ENCODE measurements at regions not wholly inside any gene's neighbourhood (a gene's known extent, or its start where the extent isn't known, plus 50 kb on each side); places are given as distances from the start of the nearest gene placed in this dataset.
"Not testable (repeated sequence)": the region's sequence is repeated elsewhere in the genome, so short reads cannot be mapped to it uniquely, and the experiment has no call there.

DNA sequence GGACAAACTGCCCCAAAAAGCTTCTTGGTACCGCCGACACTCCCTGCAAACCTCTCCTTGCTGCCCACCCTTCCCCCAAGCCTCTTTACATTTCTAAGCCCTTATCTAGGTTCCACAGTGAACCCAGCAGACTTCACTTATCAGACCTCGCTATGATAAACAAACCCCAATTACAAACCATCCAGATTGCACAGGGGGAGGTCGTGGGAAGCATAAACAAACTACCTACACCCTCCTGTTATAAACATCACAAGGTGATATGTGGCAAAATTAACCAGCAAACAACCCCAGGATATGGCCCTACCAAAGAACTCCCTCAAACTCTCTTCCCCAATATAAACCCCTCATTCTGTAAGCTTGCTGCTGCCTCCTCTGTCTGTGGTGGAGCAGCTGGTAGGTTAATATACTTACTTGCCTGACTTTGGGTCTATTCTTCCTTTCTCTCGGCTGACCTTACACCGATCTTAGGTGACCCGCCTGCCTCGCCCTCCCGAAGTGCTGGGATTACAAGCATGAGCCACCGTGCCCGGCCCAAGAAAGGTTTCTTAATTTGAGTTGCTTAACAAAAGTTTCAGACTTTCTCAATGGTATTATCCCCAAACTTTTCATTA is 66.0 kb upstream of the TENM4 start:
- no peak for DNase-seq

- no peak for DNase-seq
Measured at GRCh38 chr11:79506124-79506523, 65.3 kb upstream of the TENM4 start.

- peak; percentile 26 for DNase-seq
Measured at GRCh38 chr11:79503028-79503427, 62.2 kb upstream of the TENM4 start.

DNA sequence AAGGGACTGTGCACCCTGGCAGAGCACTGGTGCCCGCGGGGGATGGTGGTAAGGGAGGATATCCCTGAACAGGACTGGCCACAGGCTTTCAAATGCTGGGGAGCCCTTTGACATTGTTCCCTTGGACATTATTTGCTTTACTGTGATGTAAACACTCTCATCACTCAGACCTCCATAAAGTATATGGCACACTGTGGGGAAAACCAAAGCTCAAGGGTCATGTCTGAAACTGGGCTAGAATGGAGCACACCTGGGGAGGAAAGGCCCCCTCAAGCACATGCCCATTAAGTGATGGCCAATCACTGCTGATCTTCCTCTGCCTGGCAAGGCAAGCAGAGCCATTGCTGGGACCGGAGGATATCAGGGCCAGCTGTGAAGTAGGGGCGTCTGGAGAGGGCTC is 60.9 kb upstream of the TENM4 start:
- no peak for DNase-seq

- not testable (repeated sequence) for DNase-seq
Measured at GRCh38 chr11:79499929-79500328, 59.1 kb upstream of the TENM4 start.

DNA sequence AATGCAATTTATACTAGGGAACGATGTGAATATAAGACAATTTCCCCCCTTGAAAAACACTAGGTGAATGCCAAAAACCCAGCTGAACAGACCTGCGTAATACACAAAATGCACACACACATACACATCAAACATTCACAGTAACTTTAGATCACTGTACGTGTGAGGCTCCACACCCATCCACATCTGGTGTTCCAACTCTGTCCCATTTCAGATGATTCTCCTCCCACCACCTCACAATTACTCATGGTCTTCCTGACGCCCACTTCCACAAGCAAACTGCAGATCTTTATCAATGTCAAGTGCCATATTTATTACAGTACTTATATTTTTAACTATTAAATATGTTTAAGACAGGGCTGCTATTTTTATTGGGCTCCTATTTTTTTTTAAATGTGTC is 57.8 kb upstream of the TENM4 start:
- peak; percentile 19 for DNase-seq

GRCh38 chr11:79493555-79494171 is 52.8 kb upstream of the TENM4 start:
- DNase-seq = peak; percentile 62

- no peak for DNase-seq
Measured at GRCh38 chr11:79492008-79492407, 51.2 kb upstream of the TENM4 start.

All from fibroblast of skin of right biceps (primary cell).